ENCODE measurements at regions not wholly inside any gene's neighbourhood (a gene's known extent, or its start where the extent isn't known, plus 50 kb on each side); places are given as distances from the start of the nearest gene placed in this dataset.

DNA sequence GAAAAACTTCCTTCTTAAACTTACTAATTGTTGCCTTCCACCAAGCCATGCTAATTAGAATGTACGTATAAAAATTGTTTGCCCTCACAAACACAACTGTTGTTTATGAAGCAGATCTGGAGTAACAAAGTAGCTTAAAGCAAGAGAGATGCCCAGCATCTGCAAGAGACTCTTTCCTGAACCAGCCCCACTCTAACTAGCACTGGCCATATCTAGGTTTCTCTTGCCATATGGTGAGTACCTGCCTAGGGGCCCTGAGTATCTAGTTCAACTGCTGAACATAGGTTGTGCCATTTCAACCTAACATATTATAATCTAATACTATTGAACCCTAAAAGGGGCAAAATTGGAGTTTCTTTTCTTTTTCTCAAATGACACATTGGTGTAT, 883.4 kb upstream of the B3GALT2 start:
- Histone ChIP-seq H3K9me3 (no peaks in the 10 kb centered on the region), H3K4me1 (no peaks in the 10 kb centered on the region), H3K4me3 (no peak overlapping the region), H3K36me3 (no peaks in the 10 kb centered on the region), H3K27me3 (no peaks in the 10 kb centered on the region), H3K27ac (no peak overlapping the region)
- TF ChIP-seq, protein P1, sequence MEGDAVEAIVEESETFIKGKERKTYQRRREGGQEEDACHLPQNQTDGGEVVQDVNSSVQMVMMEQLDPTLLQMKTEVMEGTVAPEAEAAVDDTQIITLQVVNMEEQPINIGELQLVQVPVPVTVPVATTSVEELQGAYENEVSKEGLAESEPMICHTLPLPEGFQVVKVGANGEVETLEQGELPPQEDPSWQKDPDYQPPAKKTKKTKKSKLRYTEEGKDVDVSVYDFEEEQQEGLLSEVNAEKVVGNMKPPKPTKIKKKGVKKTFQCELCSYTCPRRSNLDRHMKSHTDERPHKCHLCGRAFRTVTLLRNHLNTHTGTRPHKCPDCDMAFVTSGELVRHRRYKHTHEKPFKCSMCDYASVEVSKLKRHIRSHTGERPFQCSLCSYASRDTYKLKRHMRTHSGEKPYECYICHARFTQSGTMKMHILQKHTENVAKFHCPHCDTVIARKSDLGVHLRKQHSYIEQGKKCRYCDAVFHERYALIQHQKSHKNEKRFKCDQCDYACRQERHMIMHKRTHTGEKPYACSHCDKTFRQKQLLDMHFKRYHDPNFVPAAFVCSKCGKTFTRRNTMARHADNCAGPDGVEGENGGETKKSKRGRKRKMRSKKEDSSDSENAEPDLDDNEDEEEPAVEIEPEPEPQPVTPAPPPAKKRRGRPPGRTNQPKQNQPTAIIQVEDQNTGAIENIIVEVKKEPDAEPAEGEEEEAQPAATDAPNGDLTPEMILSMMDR (IDR thresholded peaks at IDR 0.05) = no peak
- TF ChIP-seq POLR2A (IDR thresholded peaks at IDR 0.05) = no peak
- no peak for TF ChIP-seq EP300 (IDR thresholded peaks at IDR 0.05)
- DNase-seq (ENCODE audit: low spot score in 2 of 2) = no peak
- WGBS, 2 donors = 83 to 97% methylated on average over 1 of the region's 1 CpG

GRCh38 chr1:194069168-194069830, 882.9 kb upstream of the B3GALT2 start:
- Histone ChIP-seq H3K9me3 (no peaks in the 10 kb centered on the region), H3K27ac (no peak overlapping the region), H3K27me3 (no peaks in the 10 kb centered on the region), H3K4me1 (no peaks in the 10 kb centered on the region), H3K36me3 (no peaks in the 10 kb centered on the region), H3K4me3 (no peak overlapping the region)
- no peak for TF ChIP-seq EP300 (IDR thresholded peaks at IDR 0.05)
- TF ChIP-seq, protein P1 (IDR thresholded peaks at IDR 0.05) = no peak
- no peak for TF ChIP-seq POLR2A (IDR thresholded peaks at IDR 0.05)
- DNase-seq (ENCODE audit: low spot score in 2 of 2) = no peak
- 82 to 89% methylated on average over 7 of the region's 7 CpGs for WGBS, 2 donors

GRCh38 chr1:194068446-194069167, 882.2 kb upstream of the B3GALT2 start:
- Histone ChIP-seq H3K4me1 (no peaks in the 10 kb centered on the region), H3K4me3 (no peak overlapping the region), H3K27ac (no peak overlapping the region), H3K27me3 (no peaks in the 10 kb centered on the region), H3K36me3 (no peaks in the 10 kb centered on the region), H3K9me3 (no peaks in the 10 kb centered on the region)
- WGBS, 2 donors = 80 to 87% methylated on average over 5 of the region's 5 CpGs
- no peak for DNase-seq (ENCODE audit: low spot score in 2 of 2)
- no peak for TF ChIP-seq EP300 (IDR thresholded peaks at IDR 0.05)
- TF ChIP-seq, protein P1 (IDR thresholded peaks at IDR 0.05) = no peak
- TF ChIP-seq POLR2A (IDR thresholded peaks at IDR 0.05) = no peak

GRCh38 chr1:194067772-194068171, 881.4 kb upstream of the B3GALT2 start:
- Histone ChIP-seq H3K9me3 (no peaks in the 10 kb centered on the region), H3K36me3 (no peaks in the 10 kb centered on the region), H3K4me1 (no peaks in the 10 kb centered on the region), H3K4me3 (no peak overlapping the region), H3K27ac (no peak overlapping the region), H3K27me3 (no peaks in the 10 kb centered on the region)
- DNase-seq (ENCODE audit: low spot score in 2 of 2) = no peak
- WGBS, 2 donors = 81 to 88% methylated on average over 2 of the region's 2 CpGs
- TF ChIP-seq POLR2A (IDR thresholded peaks at IDR 0.05) = no peak
- TF ChIP-seq EP300 (IDR thresholded peaks at IDR 0.05) = no peak
- TF ChIP-seq, protein P1 (IDR thresholded peaks at IDR 0.05) = no peak

- WGBS, 2 donors = 88 to 89% methylated on average over 2 of the region's 2 CpGs
- no peaks in the 10 kb centered on the region for H3K4me1 ChIP-seq
- no peaks in the 10 kb centered on the region for H3K36me3 ChIP-seq
- H3K27me3 ChIP-seq = no peaks in the 10 kb centered on the region
- no peak for DNase-seq (ENCODE audit: low spot score in 2 of 2)
- H3K4me3 ChIP-seq = no peak overlapping the region
- H3K27ac ChIP-seq = no peak overlapping the region
- no peaks in the 10 kb centered on the region for H3K9me3 ChIP-seq
- TF ChIP-seq, protein P1 (IDR thresholded peaks at IDR 0.05) = no peak
- TF ChIP-seq POLR2A (IDR thresholded peaks at IDR 0.05) (no peak), EP300 (IDR thresholded peaks at IDR 0.05) (no peak)
These were observed 876.5 kb upstream of the B3GALT2 start for GRCh38 chr1:194062962-194063361.
